ENCODE measurements at regions not wholly inside any gene's neighbourhood (a gene's known extent, or its start where the extent isn't known, plus 50 kb on each side); places are given as distances from the start of the nearest gene placed in this dataset.

DNA sequence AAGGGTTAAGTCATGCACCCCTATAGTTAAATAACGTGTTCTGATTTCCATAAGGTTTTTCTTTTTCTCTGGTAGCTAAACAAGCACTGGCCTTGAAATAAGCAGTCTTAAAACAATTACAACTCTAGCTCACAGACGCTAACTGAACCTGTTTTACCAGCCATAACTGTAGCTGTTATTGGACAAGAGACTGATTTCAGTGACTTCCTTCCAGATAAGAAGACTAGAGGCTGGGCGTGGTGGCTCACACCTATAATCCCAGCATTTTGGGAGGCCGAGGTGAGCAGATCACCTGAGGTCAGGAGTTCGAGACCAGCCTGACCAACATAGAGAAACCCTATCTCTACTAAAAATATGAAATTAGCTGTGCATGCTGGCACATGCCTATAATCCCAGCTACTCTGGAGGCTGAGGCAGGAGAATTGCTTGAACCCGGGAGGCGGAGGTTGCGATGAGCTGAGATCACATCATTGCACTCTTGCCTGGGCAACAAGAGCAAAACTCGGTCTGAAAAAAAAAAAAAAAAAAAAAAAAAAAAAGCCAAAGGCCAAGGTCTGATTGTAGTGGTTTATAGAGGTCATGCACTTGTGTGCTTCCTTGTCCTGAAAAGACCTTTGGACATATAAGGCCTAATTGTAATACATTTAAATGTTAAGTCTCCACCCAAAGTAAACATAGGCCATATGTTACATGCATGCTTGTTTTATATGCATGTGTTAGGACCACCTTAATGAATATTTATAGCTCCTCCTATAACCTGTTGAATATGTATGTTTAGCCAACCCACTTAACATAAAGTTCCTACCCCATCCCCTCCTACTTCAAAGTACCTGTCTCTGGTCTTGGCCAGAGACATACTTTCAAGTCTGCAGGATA, 319.5 kb upstream of the CA10 start:
- no peak overlapping the region for H3K27ac ChIP-seq (ENCODE audit: insufficient read depth, low read depth, low read length)
- no peak for DNase-seq (ENCODE audit: low read depth, low spot score)
- no peak overlapping the region for H3K4me3 ChIP-seq (replicated peaks in 1 of 3; ENCODE audit: insufficient read depth in 1 of 3, low read depth in 1 of 3, low read length in 3 of 3)
- ChIA-PET CTCF (no interaction called here), POLR2A (no interaction called here)
- no peaks in the 10 kb centered on the region for H4K20me1 ChIP-seq (replicated peaks; ENCODE audit: control insufficient read depth, extremely low read depth, insufficient read depth, low read length)
- no peak overlapping the region for H3K9ac ChIP-seq (replicated peaks; ENCODE audit: extremely low read depth, insufficient read depth, low read length)
- peaks cover 2% of the 10 kb centered on the region for H3K9me3 ChIP-seq (replicated peaks; ENCODE audit: control insufficient read depth, insufficient read depth, low read length)
- no peaks in the 10 kb centered on the region for H3K36me3 ChIP-seq (ENCODE audit: control insufficient read depth in 2 of 2, extremely low read depth in 1 of 2, insufficient read depth in 2 of 2, low read length in 2 of 2)
- no peak overlapping the region for H3K4me2 ChIP-seq (ENCODE audit: insufficient read depth, low read length)
- TF ChIP-seq FOS (IDR thresholded peaks at IDR 0.05; ENCODE audit: borderline replicate concordance, insufficient read depth, low read length) (no peak), POLR2AphosphoS5 (IDR thresholded peaks at IDR 0.05; ENCODE audit: insufficient read depth, low read depth, low read length) (no peak), POLR2A (IDR thresholded peaks at IDR 0.05; ENCODE audit: low read depth, low read length) (no peak), EZH2 (IDR thresholded peaks at IDR 0.05; ENCODE audit: borderline replicate concordance, low read depth, low read length, severe bottlenecking) (no peak), MYC (IDR thresholded peaks at IDR 0.05; ENCODE audit: low read depth, low read length) (no peak), GATA2 (IDR thresholded peaks at IDR 0.05; ENCODE audit: insufficient read depth, insufficient read length, low read depth, low read length) (no peak), JUN (IDR thresholded peaks at IDR 0.05; ENCODE audit: borderline replicate concordance, insufficient read depth, insufficient read length, low read depth) (no peak)
- TF ChIP-seq, protein P1, sequence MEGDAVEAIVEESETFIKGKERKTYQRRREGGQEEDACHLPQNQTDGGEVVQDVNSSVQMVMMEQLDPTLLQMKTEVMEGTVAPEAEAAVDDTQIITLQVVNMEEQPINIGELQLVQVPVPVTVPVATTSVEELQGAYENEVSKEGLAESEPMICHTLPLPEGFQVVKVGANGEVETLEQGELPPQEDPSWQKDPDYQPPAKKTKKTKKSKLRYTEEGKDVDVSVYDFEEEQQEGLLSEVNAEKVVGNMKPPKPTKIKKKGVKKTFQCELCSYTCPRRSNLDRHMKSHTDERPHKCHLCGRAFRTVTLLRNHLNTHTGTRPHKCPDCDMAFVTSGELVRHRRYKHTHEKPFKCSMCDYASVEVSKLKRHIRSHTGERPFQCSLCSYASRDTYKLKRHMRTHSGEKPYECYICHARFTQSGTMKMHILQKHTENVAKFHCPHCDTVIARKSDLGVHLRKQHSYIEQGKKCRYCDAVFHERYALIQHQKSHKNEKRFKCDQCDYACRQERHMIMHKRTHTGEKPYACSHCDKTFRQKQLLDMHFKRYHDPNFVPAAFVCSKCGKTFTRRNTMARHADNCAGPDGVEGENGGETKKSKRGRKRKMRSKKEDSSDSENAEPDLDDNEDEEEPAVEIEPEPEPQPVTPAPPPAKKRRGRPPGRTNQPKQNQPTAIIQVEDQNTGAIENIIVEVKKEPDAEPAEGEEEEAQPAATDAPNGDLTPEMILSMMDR (IDR thresholded peaks at IDR 0.05; ENCODE audit: extremely low read depth in 1 of 2, insufficient read depth in 1 of 2, low read depth in 1 of 2, low read length in 2 of 2): no peak
- TF ChIP-seq, protein P2, sequence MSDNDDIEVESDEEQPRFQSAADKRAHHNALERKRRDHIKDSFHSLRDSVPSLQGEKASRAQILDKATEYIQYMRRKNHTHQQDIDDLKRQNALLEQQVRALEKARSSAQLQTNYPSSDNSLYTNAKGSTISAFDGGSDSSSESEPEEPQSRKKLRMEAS (IDR thresholded peaks at IDR 0.05; ENCODE audit: insufficient read depth, insufficient read length): no peak
- no peak overlapping the region for H2AFZ ChIP-seq (ENCODE audit: low read depth, low read length)
- H3K27me3 ChIP-seq (ENCODE audit: control insufficient read depth in 2 of 2, insufficient read depth in 2 of 2, low read length in 2 of 2): no peaks in the 10 kb centered on the region
- H3K79me2 ChIP-seq (ENCODE audit: control insufficient read depth, insufficient read depth, low read length): no peaks in the 10 kb centered on the region
- dilution Hi-C loops (cut with MboI; ENCODE audit: extremely low pct_ligation_motif_present, low sequenced_read_pairs): no loop called here
- H3K9me1 ChIP-seq (replicated peaks; ENCODE audit: control insufficient read depth, extremely low read depth, insufficient read depth, low read length): no peaks in the 10 kb centered on the region
- no peaks in the 10 kb centered on the region for H3K4me1 ChIP-seq (ENCODE audit: control insufficient read depth, extremely low read depth, insufficient read depth, low read length)
- intact Hi-C loops (cut with micrococcal nuclease): no loop called here
- FAIRE-seq: no peak
- BruUV-seq (replicated peaks): no TSS peak
